GM19025 (cell line): ENCODE measurements at regions not wholly inside any gene's neighbourhood (a gene's known extent, or its start where the extent isn't known, plus 50 kb on each side); places are given as distances from the start of the nearest gene placed in this dataset.
A peak's percentile ranks its signal among the peaks of the same experiment; 100 is the strongest.

Source experiments
- ATAC-seq: cut with Tn5 transposase; IDR thresholded peaks from one replicate; pipeline ENCODE4 v1.9.1; 2021; ENCODE audit warnings: mild to moderate bottlenecking, low read depth, moderate library complexity; ENCODE audit not compliant: unreplicated experiment

- no peak for ATAC-seq
These were observed 71.0 kb downstream of the AQP4 start for GRCh38 chr18:26794230-26795101.

- ATAC-seq = no peak
These were observed 72.8 kb downstream of the AQP4 start for GRCh38 chr18:26792661-26793060.

- no peak for ATAC-seq
These were observed 73.8 kb downstream of the AQP4 start for GRCh38 chr18:26791676-26792075.

- no peak for ATAC-seq
These were observed 80.9 kb downstream of the AQP4 start for GRCh38 chr18:26784599-26784998.

GRCh38 chr18:26783170-26783569 is 82.3 kb downstream of the AQP4 start:
- ATAC-seq = no peak

- no peak for ATAC-seq
These were observed 84.8 kb downstream of the AQP4 start for GRCh38 chr18:26780520-26781325.

GRCh38 chr18:26778054-26778393 is 87.5 kb downstream of the AQP4 start:
- ATAC-seq = no peak

- no peak for ATAC-seq
These were observed 88.0 kb downstream of the AQP4 start for GRCh38 chr18:26777351-26778053.

GRCh38 chr18:26772691-26773090 is 92.8 kb downstream of the AQP4 start:
- no peak for ATAC-seq

- peak; percentile 51 for ATAC-seq
These were observed 94.0 kb downstream of the AQP4 start for GRCh38 chr18:26771524-26771923.

- ATAC-seq = no peak
These were observed 97.1 kb downstream of the AQP4 start for GRCh38 chr18:26768385-26768784.

GRCh38 chr18:26765498-26765897 is 100.0 kb downstream of the AQP4 start:
- ATAC-seq = no peak

GRCh38 chr18:26764586-26764985 is 100.9 kb downstream of the AQP4 start:
- no peak for ATAC-seq

- no peak for ATAC-seq
These were observed 101.3 kb downstream of the AQP4 start for GRCh38 chr18:26764177-26764576.

- no peak for ATAC-seq
These were observed 101.9 kb downstream of the AQP4 start for GRCh38 chr18:26763446-26764110.

- ATAC-seq = no peak
These were observed 108.1 kb downstream of the AQP4 start for GRCh38 chr18:26757263-26758019.

- ATAC-seq = no peak
These were observed 109.0 kb downstream of the AQP4 start for GRCh38 chr18:26756556-26756955.

GRCh38 chr18:26746826-26747475 is 118.6 kb downstream of the AQP4 start:
- ATAC-seq = no peak

GRCh38 chr18:26746398-26746797 is 119.1 kb downstream of the AQP4 start:
- ATAC-seq = no peak
